ENCODE measurements at regions not wholly inside any gene's neighbourhood (a gene's known extent, or its start where the extent isn't known, plus 50 kb on each side); places are given as distances from the start of the nearest gene placed in this dataset.

GRCh38 chr6:104575536-104575935 lies 284.2 kb downstream of the HACE1 start:
- H3K4me2 ChIP-seq (ENCODE audit: low read length, poor library complexity, severe bottlenecking), result no peak overlapping the region
- no peak overlapping the region for H4K91ac ChIP-seq (ENCODE audit: low read length)
- no peak overlapping the region for H3K18ac ChIP-seq (ENCODE audit: low read depth in 1 of 2, low read length in 2 of 2)
- H4K8ac ChIP-seq (ENCODE audit: low read length), result no peak overlapping the region
- no peak overlapping the region for H2BK15ac ChIP-seq (ENCODE audit: low read depth, poor library complexity, severe bottlenecking)
- DNase-seq, result no peak
- no peak overlapping the region for H3K23ac ChIP-seq (ENCODE audit: low read length in 2 of 2)
- no peak overlapping the region for H3K14ac ChIP-seq (ENCODE audit: low read length in 2 of 2)
- H3K4ac ChIP-seq (ENCODE audit: low read depth in 1 of 2, low read length in 2 of 2), result no peak overlapping the region
- no peak overlapping the region for H3K4me3 ChIP-seq (ENCODE audit: insufficient read depth in 1 of 2, low read depth in 1 of 2, low read length in 2 of 2)
- H3K79me1 ChIP-seq (replicated peaks; ENCODE audit: low read length, poor library complexity, severe bottlenecking), result no peaks in the 10 kb centered on the region
- no peak overlapping the region for H2AK5ac ChIP-seq (ENCODE audit: low read length, severe bottlenecking)
- no peaks in the 10 kb centered on the region for H3K36me3 ChIP-seq (ENCODE audit: control insufficient read depth in 1 of 2, insufficient read depth in 2 of 2, low read depth in 1 of 2, low read length in 2 of 2)
- H3K4me1 ChIP-seq (ENCODE audit: control insufficient read depth, insufficient read depth, low read depth, low read length), result no peaks in the 10 kb centered on the region
- no peak overlapping the region for H2BK5ac ChIP-seq (ENCODE audit: low read depth, low read length, poor library complexity, severe bottlenecking)
- no peak overlapping the region for H2BK12ac ChIP-seq (ENCODE audit: low read length in 2 of 2)
- no peak overlapping the region for H3K9ac ChIP-seq (ENCODE audit: low read length)
- no peak overlapping the region for H3K27ac ChIP-seq (ENCODE audit: low read length, poor library complexity, severe bottlenecking)
- H2AFZ ChIP-seq (ENCODE audit: low read depth, low read length), result no peak overlapping the region
- no peak overlapping the region for H2BK120ac ChIP-seq (ENCODE audit: low read depth, low read length)
- H3K9me3 ChIP-seq (ENCODE audit: control insufficient read depth, low read length), result no peaks in the 10 kb centered on the region
- no peaks in the 10 kb centered on the region for H3K27me3 ChIP-seq (ENCODE audit: control insufficient read depth in 1 of 2, insufficient read depth in 1 of 2, low read length in 2 of 2)

GRCh38 chr6:104574135-104574750 lies 285.5 kb downstream of the HACE1 start:
- no peak overlapping the region for H2BK120ac ChIP-seq (ENCODE audit: low read depth, low read length)
- no peak overlapping the region for H3K23ac ChIP-seq (ENCODE audit: low read length in 2 of 2)
- no peak overlapping the region for H3K18ac ChIP-seq (ENCODE audit: low read depth in 1 of 2, low read length in 2 of 2)
- no peak overlapping the region for H3K9ac ChIP-seq (ENCODE audit: low read length)
- H3K27ac ChIP-seq (ENCODE audit: low read length, poor library complexity, severe bottlenecking), result no peak overlapping the region
- H3K79me1 ChIP-seq (replicated peaks; ENCODE audit: low read length, poor library complexity, severe bottlenecking), result no peaks in the 10 kb centered on the region
- no peak overlapping the region for H4K8ac ChIP-seq (ENCODE audit: low read length)
- H3K9me3 ChIP-seq (ENCODE audit: control insufficient read depth, low read length), result peaks cover 4% of the 10 kb centered on the region
- H3K4me3 ChIP-seq (ENCODE audit: insufficient read depth in 1 of 2, low read depth in 1 of 2, low read length in 2 of 2), result no peak overlapping the region
- H3K27me3 ChIP-seq (ENCODE audit: control insufficient read depth in 1 of 2, insufficient read depth in 1 of 2, low read length in 2 of 2), result no peaks in the 10 kb centered on the region
- no peaks in the 10 kb centered on the region for H3K4me1 ChIP-seq (ENCODE audit: control insufficient read depth, insufficient read depth, low read depth, low read length)
- no peak overlapping the region for H2BK5ac ChIP-seq (ENCODE audit: low read depth, low read length, poor library complexity, severe bottlenecking)
- H2AFZ ChIP-seq (ENCODE audit: low read depth, low read length), result no peak overlapping the region
- no peak overlapping the region for H3K14ac ChIP-seq (ENCODE audit: low read length in 2 of 2)
- no peak overlapping the region for H4K91ac ChIP-seq (ENCODE audit: low read length)
- no peak overlapping the region for H2BK15ac ChIP-seq (ENCODE audit: low read depth, poor library complexity, severe bottlenecking)
- no peak for DNase-seq
- no peaks in the 10 kb centered on the region for H3K36me3 ChIP-seq (ENCODE audit: control insufficient read depth in 1 of 2, insufficient read depth in 2 of 2, low read depth in 1 of 2, low read length in 2 of 2)
- no peak overlapping the region for H2BK12ac ChIP-seq (ENCODE audit: low read length in 2 of 2)
- no peak overlapping the region for H3K4ac ChIP-seq (ENCODE audit: low read depth in 1 of 2, low read length in 2 of 2)
- 100% methylated on average over 1 of the region's 1 CpG for WGBS
- no peak overlapping the region for H3K4me2 ChIP-seq (ENCODE audit: low read length, poor library complexity, severe bottlenecking)
- H2AK5ac ChIP-seq (ENCODE audit: low read length, severe bottlenecking), result no peak overlapping the region

- Histone ChIP-seq H4K91ac (ENCODE audit: low read length) (no peak overlapping the region), H2BK12ac (ENCODE audit: low read length in 2 of 2) (no peak overlapping the region), H2AFZ (ENCODE audit: low read depth, low read length) (no peak overlapping the region), H2BK5ac (ENCODE audit: low read depth, low read length, poor library complexity, severe bottlenecking) (no peak overlapping the region), H3K79me1 (replicated peaks; ENCODE audit: low read length, poor library complexity, severe bottlenecking) (no peaks in the 10 kb centered on the region), H2BK120ac (ENCODE audit: low read depth, low read length) (no peak overlapping the region), H3K36me3 (ENCODE audit: control insufficient read depth in 1 of 2, insufficient read depth in 2 of 2, low read depth in 1 of 2, low read length in 2 of 2) (no peaks in the 10 kb centered on the region), H2AK5ac (ENCODE audit: low read length, severe bottlenecking) (no peak overlapping the region), H3K4me1 (ENCODE audit: control insufficient read depth, insufficient read depth, low read depth, low read length) (no peaks in the 10 kb centered on the region), H3K14ac (ENCODE audit: low read length in 2 of 2) (no peak overlapping the region), H2BK15ac (ENCODE audit: low read depth, poor library complexity, severe bottlenecking) (no peak overlapping the region), H3K27ac (ENCODE audit: low read length, poor library complexity, severe bottlenecking) (no peak overlapping the region), H3K9me3 (ENCODE audit: control insufficient read depth, low read length) (peaks cover 5% of the 10 kb centered on the region), H3K27me3 (ENCODE audit: control insufficient read depth in 1 of 2, insufficient read depth in 1 of 2, low read length in 2 of 2) (no peaks in the 10 kb centered on the region), H3K9ac (ENCODE audit: low read length) (no peak overlapping the region), H4K8ac (ENCODE audit: low read length) (no peak overlapping the region), H3K4ac (ENCODE audit: low read depth in 1 of 2, low read length in 2 of 2) (no peak overlapping the region), H3K18ac (ENCODE audit: low read depth in 1 of 2, low read length in 2 of 2) (no peak overlapping the region), H3K23ac (ENCODE audit: low read length in 2 of 2) (no peak overlapping the region), H3K4me3 (ENCODE audit: insufficient read depth in 1 of 2, low read depth in 1 of 2, low read length in 2 of 2) (no peak overlapping the region), H3K4me2 (ENCODE audit: low read length, poor library complexity, severe bottlenecking) (no peak overlapping the region)
- 91% methylated on average over 3 of the region's 3 CpGs for WGBS
- DNase-seq, result no peak
Observed at GRCh38 chr6:104573350-104573749, 286.4 kb downstream of the HACE1 start.

- H2AK5ac ChIP-seq (ENCODE audit: low read length, severe bottlenecking), result no peak overlapping the region
- H4K91ac ChIP-seq (ENCODE audit: low read length), result no peak overlapping the region
- H3K9me3 ChIP-seq (ENCODE audit: control insufficient read depth, low read length), result peaks cover 5% of the 10 kb centered on the region
- no peak overlapping the region for H2BK15ac ChIP-seq (ENCODE audit: low read depth, poor library complexity, severe bottlenecking)
- no peaks in the 10 kb centered on the region for H3K36me3 ChIP-seq (ENCODE audit: control insufficient read depth in 1 of 2, insufficient read depth in 2 of 2, low read depth in 1 of 2, low read length in 2 of 2)
- no peak overlapping the region for H2BK120ac ChIP-seq (ENCODE audit: low read depth, low read length)
- no peaks in the 10 kb centered on the region for H3K4me1 ChIP-seq (ENCODE audit: control insufficient read depth, insufficient read depth, low read depth, low read length)
- H3K27me3 ChIP-seq (ENCODE audit: control insufficient read depth in 1 of 2, insufficient read depth in 1 of 2, low read length in 2 of 2), result no peaks in the 10 kb centered on the region
- no peak overlapping the region for H2BK12ac ChIP-seq (ENCODE audit: low read length in 2 of 2)
- H3K4ac ChIP-seq (ENCODE audit: low read depth in 1 of 2, low read length in 2 of 2), result no peak overlapping the region
- H3K14ac ChIP-seq (ENCODE audit: low read length in 2 of 2), result no peak overlapping the region
- H3K23ac ChIP-seq (ENCODE audit: low read length in 2 of 2), result no peak overlapping the region
- no peak overlapping the region for H3K27ac ChIP-seq (ENCODE audit: low read length, poor library complexity, severe bottlenecking)
- no peak overlapping the region for H4K8ac ChIP-seq (ENCODE audit: low read length)
- no peak overlapping the region for H3K4me2 ChIP-seq (ENCODE audit: low read length, poor library complexity, severe bottlenecking)
- H3K9ac ChIP-seq (ENCODE audit: low read length), result no peak overlapping the region
- H2AFZ ChIP-seq (ENCODE audit: low read depth, low read length), result no peak overlapping the region
- DNase-seq, result no peak
- no peak overlapping the region for H3K4me3 ChIP-seq (ENCODE audit: insufficient read depth in 1 of 2, low read depth in 1 of 2, low read length in 2 of 2)
- no peaks in the 10 kb centered on the region for H3K79me1 ChIP-seq (replicated peaks; ENCODE audit: low read length, poor library complexity, severe bottlenecking)
- no peak overlapping the region for H3K18ac ChIP-seq (ENCODE audit: low read depth in 1 of 2, low read length in 2 of 2)
- no peak overlapping the region for H2BK5ac ChIP-seq (ENCODE audit: low read depth, low read length, poor library complexity, severe bottlenecking)
- 100% methylated on average over 3 of the region's 4 CpGs for WGBS
Observed at GRCh38 chr6:104572901-104573300, 286.8 kb downstream of the HACE1 start.

Measured in mesenchymal stem cell (in vitro differentiated cells and primary cell).